Vagina (tissue), 2 donors: ENCODE measurements at regions not wholly inside any gene's neighbourhood (a gene's known extent, or its start where the extent isn't known, plus 50 kb on each side); places are given as distances from the start of the nearest gene placed in this dataset.

ENCODE experiments used
- CTCF ChIP-seq, 3 experiments: fragments of 450-650 bp in 2 of 3; fragments of 200-600 bp in 1 of 3; sonication (generic) in 1 of 3; IDR thresholded peaks; one replicate each; pipeline ENCODE4 v1.5.1; 2017 to 2019; ENCODE audit warnings: antibody characterized with exemption in 3 of 3, mild to moderate bottlenecking in 2 of 3, moderate library complexity in 2 of 3
- POLR2A ChIP-seq, 2 donors: fragments of 450-650 bp; IDR thresholded peaks; one replicate each; pipeline ENCODE4 v1.6.1; 2017; ENCODE audit warnings: antibody characterized with exemption in 2 of 2, mild to moderate bottlenecking in 2 of 2, moderate library complexity in 2 of 2

GRCh38 chr5:158170060-158170459 lies 311.1 kb upstream of the CLINT1 start:
- TF ChIP-seq CTCF (IDR thresholded peaks at IDR 0.05) (no peak), POLR2A (IDR thresholded peaks at IDR 0.05) (no peak)
